ENCODE measurements at regions not wholly inside any gene's neighbourhood (a gene's known extent, or its start where the extent isn't known, plus 50 kb on each side); places are given as distances from the start of the nearest gene placed in this dataset.

GRCh38 chr10:43872644-43873043 lies 224.0 kb upstream of the ZNF32 start:
- Histone ChIP-seq H3K27ac (ENCODE audit: low read depth, low read length) (no peak overlapping the region), H3K27me3 (ENCODE audit: control insufficient read depth in 1 of 2, insufficient read depth in 2 of 2, low read length in 2 of 2) (no peaks in the 10 kb centered on the region), H3K9ac (ENCODE audit: low read length) (no peak overlapping the region), H3K4me3 (ENCODE audit: low read depth in 1 of 2, low read length in 2 of 2) (no peak overlapping the region), H3K9me3 (ENCODE audit: low read length) (no peaks in the 10 kb centered on the region), H3K36me3 (ENCODE audit: insufficient read depth, low read length) (no peaks in the 10 kb centered on the region), H3K4me1 (ENCODE audit: insufficient read depth, low read length) (no peaks in the 10 kb centered on the region)

DNA sequence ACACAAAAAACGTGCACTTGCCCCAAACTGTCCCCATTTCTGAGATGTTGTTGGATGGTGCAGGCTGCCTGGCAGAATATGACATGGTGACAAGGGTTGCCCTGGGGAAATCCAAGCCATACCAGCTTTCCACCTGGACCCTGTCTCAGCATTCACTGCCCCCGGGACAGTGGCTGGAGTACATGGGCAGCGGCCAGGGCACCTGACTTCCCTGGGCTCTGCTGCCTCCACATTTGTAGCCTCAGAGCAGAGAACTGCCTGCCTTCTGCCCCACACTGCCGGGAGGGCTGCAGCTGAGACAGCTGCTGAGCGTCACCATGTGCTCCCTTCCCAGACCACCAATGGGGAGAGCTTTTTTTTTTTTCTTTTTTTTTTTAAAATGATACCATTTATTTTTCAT lies 222.9 kb upstream of the ZNF32 start:
- Histone ChIP-seq H3K27ac (ENCODE audit: low read depth, low read length) (no peak overlapping the region), H3K9me3 (ENCODE audit: low read length) (no peaks in the 10 kb centered on the region), H3K4me3 (ENCODE audit: low read depth in 1 of 2, low read length in 2 of 2) (no peak overlapping the region), H3K27me3 (ENCODE audit: control insufficient read depth in 1 of 2, insufficient read depth in 2 of 2, low read length in 2 of 2) (no peaks in the 10 kb centered on the region), H3K36me3 (ENCODE audit: insufficient read depth, low read length) (no peaks in the 10 kb centered on the region), H3K4me1 (ENCODE audit: insufficient read depth, low read length) (no peaks in the 10 kb centered on the region), H3K9ac (ENCODE audit: low read length) (no peak overlapping the region)

DNA sequence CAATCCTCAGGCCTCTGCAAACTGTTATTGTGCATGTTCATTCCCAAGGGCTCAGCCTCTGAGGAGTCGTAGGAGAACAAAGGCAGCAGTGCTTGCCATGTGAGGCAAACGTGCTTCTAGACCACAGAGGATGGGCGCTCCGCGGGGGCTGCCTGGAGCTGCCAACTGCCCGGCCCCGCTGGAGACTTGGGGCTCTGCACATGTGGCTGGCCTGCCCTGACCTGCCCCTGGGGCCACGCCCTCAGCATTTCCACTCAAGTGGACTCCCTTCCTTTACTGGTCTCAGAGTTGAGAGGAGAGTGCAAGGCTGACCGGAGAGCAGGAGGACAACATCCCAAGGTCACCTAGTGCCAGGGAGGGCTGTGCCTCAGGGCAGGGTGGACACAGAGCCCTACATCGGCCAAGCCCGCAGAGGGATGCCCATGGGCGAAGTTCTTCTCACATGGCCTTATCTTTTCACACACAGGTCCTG lies 222.3 kb upstream of the ZNF32 start:
- no peaks in the 10 kb centered on the region for H3K4me1 ChIP-seq (ENCODE audit: insufficient read depth, low read length)
- H3K4me3 ChIP-seq (ENCODE audit: low read depth in 1 of 2, low read length in 2 of 2) = no peak overlapping the region
- no peaks in the 10 kb centered on the region for H3K9me3 ChIP-seq (ENCODE audit: low read length)
- no peak overlapping the region for H3K9ac ChIP-seq (ENCODE audit: low read length)
- H3K36me3 ChIP-seq (ENCODE audit: insufficient read depth, low read length) = no peaks in the 10 kb centered on the region
- no peak overlapping the region for H3K27ac ChIP-seq (ENCODE audit: low read depth, low read length)
- H3K27me3 ChIP-seq (ENCODE audit: control insufficient read depth in 1 of 2, insufficient read depth in 2 of 2, low read length in 2 of 2) = no peaks in the 10 kb centered on the region

- Histone ChIP-seq H3K27ac (ENCODE audit: low read depth, low read length) (no peak overlapping the region), H3K4me1 (ENCODE audit: insufficient read depth, low read length) (no peaks in the 10 kb centered on the region), H3K27me3 (ENCODE audit: control insufficient read depth in 1 of 2, insufficient read depth in 2 of 2, low read length in 2 of 2) (no peaks in the 10 kb centered on the region), H3K36me3 (ENCODE audit: insufficient read depth, low read length) (no peaks in the 10 kb centered on the region), H3K9ac (ENCODE audit: low read length) (no peak overlapping the region), H3K4me3 (ENCODE audit: low read depth in 1 of 2, low read length in 2 of 2) (no peak overlapping the region), H3K9me3 (ENCODE audit: low read length) (no peaks in the 10 kb centered on the region)
Observed at GRCh38 chr10:43869669-43870322, 221.1 kb upstream of the ZNF32 start.

DNA sequence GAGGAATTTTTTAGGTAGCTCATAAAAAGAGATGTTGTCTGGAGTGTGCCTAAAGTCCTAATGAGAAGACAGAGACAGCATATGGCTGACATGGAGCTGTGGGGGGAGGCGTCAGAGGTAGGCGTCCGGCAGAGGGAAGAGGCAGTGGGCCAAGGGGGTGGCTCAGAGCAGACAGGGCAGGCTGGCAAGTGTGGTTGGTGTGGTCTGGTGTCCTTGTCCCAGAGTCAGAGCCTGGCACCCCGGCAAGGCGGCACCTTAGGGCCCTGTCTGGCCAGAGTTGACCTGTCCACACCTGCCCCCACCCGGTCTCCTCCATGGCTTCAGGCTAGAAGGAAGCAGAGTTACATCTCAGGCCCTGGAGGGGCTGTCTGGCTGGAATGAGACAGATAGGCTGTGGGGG lies 220.3 kb upstream of the ZNF32 start:
- no peaks in the 10 kb centered on the region for H3K27me3 ChIP-seq (ENCODE audit: control insufficient read depth in 1 of 2, insufficient read depth in 2 of 2, low read length in 2 of 2)
- no peaks in the 10 kb centered on the region for H3K4me1 ChIP-seq (ENCODE audit: insufficient read depth, low read length)
- H3K4me3 ChIP-seq (ENCODE audit: low read depth in 1 of 2, low read length in 2 of 2) = no peak overlapping the region
- no peak overlapping the region for H3K9ac ChIP-seq (ENCODE audit: low read length)
- no peaks in the 10 kb centered on the region for H3K36me3 ChIP-seq (ENCODE audit: insufficient read depth, low read length)
- H3K9me3 ChIP-seq (ENCODE audit: low read length) = no peaks in the 10 kb centered on the region
- no peak overlapping the region for H3K27ac ChIP-seq (ENCODE audit: low read depth, low read length)

GRCh38 chr10:43867667-43868565 lies 219.2 kb upstream of the ZNF32 start:
- H3K9ac ChIP-seq (ENCODE audit: low read length) = no peak overlapping the region
- H3K36me3 ChIP-seq (ENCODE audit: insufficient read depth, low read length) = no peaks in the 10 kb centered on the region
- no peak overlapping the region for H3K4me3 ChIP-seq (ENCODE audit: low read depth in 1 of 2, low read length in 2 of 2)
- H3K9me3 ChIP-seq (ENCODE audit: low read length) = no peaks in the 10 kb centered on the region
- no peaks in the 10 kb centered on the region for H3K27me3 ChIP-seq (ENCODE audit: control insufficient read depth in 1 of 2, insufficient read depth in 2 of 2, low read length in 2 of 2)
- no peak overlapping the region for H3K27ac ChIP-seq (ENCODE audit: low read depth, low read length)
- peaks cover 7% of the 10 kb centered on the region for H3K4me1 ChIP-seq (ENCODE audit: insufficient read depth, low read length)

DNA sequence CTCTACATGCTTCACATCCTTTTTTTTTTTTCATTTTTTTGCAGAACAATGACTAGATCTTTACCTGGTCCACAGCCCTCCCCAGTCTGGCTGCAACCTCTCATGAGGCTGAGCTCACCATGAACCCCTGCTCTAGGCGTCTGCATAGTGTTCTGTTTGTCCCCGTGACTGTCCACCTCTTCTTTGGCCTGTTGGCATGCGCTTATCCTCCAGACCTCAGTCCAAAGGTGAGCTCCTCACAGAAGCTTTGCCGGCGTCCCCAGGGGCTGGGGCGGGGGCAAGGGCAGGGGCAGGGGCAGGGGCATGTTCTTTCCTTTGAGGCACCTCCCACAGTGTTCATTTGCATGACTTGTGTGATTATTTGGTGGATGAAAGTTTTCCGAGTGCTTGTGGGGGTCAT lies 218.4 kb upstream of the ZNF32 start:
- Histone ChIP-seq H3K9ac (ENCODE audit: low read length) (no peak overlapping the region), H3K4me1 (ENCODE audit: insufficient read depth, low read length) (peaks cover 7% of the 10 kb centered on the region), H3K4me3 (ENCODE audit: low read depth in 1 of 2, low read length in 2 of 2) (no peak overlapping the region), H3K27ac (ENCODE audit: low read depth, low read length) (no peak overlapping the region), H3K36me3 (ENCODE audit: insufficient read depth, low read length) (no peaks in the 10 kb centered on the region), H3K27me3 (ENCODE audit: control insufficient read depth in 1 of 2, insufficient read depth in 2 of 2, low read length in 2 of 2) (no peaks in the 10 kb centered on the region), H3K9me3 (ENCODE audit: low read length) (no peaks in the 10 kb centered on the region)

- peaks cover 7% of the 10 kb centered on the region for H3K4me1 ChIP-seq (ENCODE audit: insufficient read depth, low read length)
- no peak overlapping the region for H3K27ac ChIP-seq (ENCODE audit: low read depth, low read length)
- no peaks in the 10 kb centered on the region for H3K36me3 ChIP-seq (ENCODE audit: insufficient read depth, low read length)
- H3K27me3 ChIP-seq (ENCODE audit: control insufficient read depth in 1 of 2, insufficient read depth in 2 of 2, low read length in 2 of 2) = no peaks in the 10 kb centered on the region
- H3K9ac ChIP-seq (ENCODE audit: low read length) = no peak overlapping the region
- H3K4me3 ChIP-seq (ENCODE audit: low read depth in 1 of 2, low read length in 2 of 2) = no peak overlapping the region
- no peaks in the 10 kb centered on the region for H3K9me3 ChIP-seq (ENCODE audit: low read length)
Observed at GRCh38 chr10:43866712-43867111, 218.0 kb upstream of the ZNF32 start.

- no peaks in the 10 kb centered on the region for H3K27me3 ChIP-seq (ENCODE audit: control insufficient read depth in 1 of 2, insufficient read depth in 2 of 2, low read length in 2 of 2)
- H3K9me3 ChIP-seq (ENCODE audit: low read length) = no peaks in the 10 kb centered on the region
- peaks cover 7% of the 10 kb centered on the region for H3K4me1 ChIP-seq (ENCODE audit: insufficient read depth, low read length)
- no peaks in the 10 kb centered on the region for H3K36me3 ChIP-seq (ENCODE audit: insufficient read depth, low read length)
- H3K27ac ChIP-seq (ENCODE audit: low read depth, low read length) = no peak overlapping the region
- no peak overlapping the region for H3K9ac ChIP-seq (ENCODE audit: low read length)
- H3K4me3 ChIP-seq (ENCODE audit: low read depth in 1 of 2, low read length in 2 of 2) = no peak overlapping the region
Observed at GRCh38 chr10:43865265-43866135, 216.8 kb upstream of the ZNF32 start.

DNA sequence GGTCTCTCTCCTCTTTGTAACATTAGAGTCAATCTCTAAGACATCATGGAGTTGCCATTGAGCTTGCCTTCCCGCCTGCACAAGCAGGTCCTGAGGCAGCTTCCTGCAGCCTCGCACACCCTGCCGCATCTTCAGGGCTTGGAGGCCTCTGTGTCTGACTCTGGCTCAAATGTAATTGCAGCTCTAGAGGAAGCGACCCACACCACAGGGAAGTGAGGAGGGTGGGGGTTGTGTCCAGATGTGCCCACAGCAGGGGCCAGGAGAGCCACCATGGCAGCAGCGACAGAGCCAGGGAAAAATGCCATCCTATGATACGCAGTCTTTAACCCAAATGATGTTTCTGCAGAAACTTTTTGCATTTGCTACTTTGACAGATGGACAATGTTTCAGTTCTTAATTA lies 216.0 kb upstream of the ZNF32 start:
- Histone ChIP-seq H3K27ac (ENCODE audit: low read depth, low read length) (no peak overlapping the region), H3K36me3 (ENCODE audit: insufficient read depth, low read length) (no peaks in the 10 kb centered on the region), H3K4me1 (ENCODE audit: insufficient read depth, low read length) (peaks cover 7% of the 10 kb centered on the region), H3K9me3 (ENCODE audit: low read length) (no peaks in the 10 kb centered on the region), H3K27me3 (ENCODE audit: control insufficient read depth in 1 of 2, insufficient read depth in 2 of 2, low read length in 2 of 2) (no peaks in the 10 kb centered on the region), H3K4me3 (ENCODE audit: low read depth in 1 of 2, low read length in 2 of 2) (no peak overlapping the region), H3K9ac (ENCODE audit: low read length) (no peak overlapping the region)

GRCh38 chr10:43863859-43864591 lies 215.3 kb upstream of the ZNF32 start:
- Histone ChIP-seq H3K4me1 (ENCODE audit: insufficient read depth, low read length) (peaks cover 7% of the 10 kb centered on the region), H3K27me3 (ENCODE audit: control insufficient read depth in 1 of 2, insufficient read depth in 2 of 2, low read length in 2 of 2) (no peaks in the 10 kb centered on the region), H3K27ac (ENCODE audit: low read depth, low read length) (no peak overlapping the region), H3K36me3 (ENCODE audit: insufficient read depth, low read length) (no peaks in the 10 kb centered on the region), H3K9ac (ENCODE audit: low read length) (no peak overlapping the region), H3K4me3 (ENCODE audit: low read depth in 1 of 2, low read length in 2 of 2) (no peak overlapping the region), H3K9me3 (ENCODE audit: low read length) (no peaks in the 10 kb centered on the region)
